Ovary (tissue), 7 donors: ENCODE measurements at regions not wholly inside any gene's neighbourhood (a gene's known extent, or its start where the extent isn't known, plus 50 kb on each side); places are given as distances from the start of the nearest gene placed in this dataset.

Experiments
- DNase-seq, 5 donors: peaks; one replicate each; pipeline ENCODE4 v3.0.0-alpha.2; 2019 to 2020
- H3K27ac ChIP-seq, 2 donors: fragments of 200-600 bp; one replicate each; pipeline versions ENCODE4 v1.5.1 to v1.8.0; 2019 to 2022
- H3K27me3 ChIP-seq: fragments of 200-600 bp; one replicate; pipeline ENCODE4 v1.8.0; 2022
- H3K36me3 ChIP-seq: fragments of 200-600 bp; sonication (generic); one replicate; pipeline ENCODE4 v1.5.1; 2019
- H3K4me1 ChIP-seq: one replicate; pipeline ENCODE4 v1.8.1; 2013; ENCODE audit warnings: mild to moderate bottlenecking, moderate library complexity; ENCODE audit not compliant: insufficient read depth
- H3K4me3 ChIP-seq: fragments of 200-600 bp; sonication (generic); one replicate; pipeline ENCODE4 v1.5.1; 2017
- H3K9me3 ChIP-seq, 2 donors: fragments of 200-600 bp in 1 of 2; sonication (generic) in 1 of 2; one replicate each; pipeline versions ENCODE4 v1.5.1 to v1.8.1; 2013 to 2019; ENCODE audit warnings: mild to moderate bottlenecking in 1 of 2, moderate library complexity in 1 of 2
- CTCF ChIP-seq, 3 donors: fragments of 450-650 bp in 2 of 3; fragments of 200-600 bp in 1 of 3; IDR thresholded peaks; one replicate each; pipeline versions ENCODE4 v1.5.1 to v1.8.0; 2016 to 2022; ENCODE audit warnings: antibody characterized with exemption in 3 of 3, mild to moderate bottlenecking in 1 of 3
- EP300 ChIP-seq: sonication (generic); formaldehyde crosslinking; IDR thresholded peaks from one replicate; pipeline ENCODE4 v1.6.1; 2017; ENCODE audit warnings: antibody characterized with exemption
- POLR2A ChIP-seq: fragments of 450-650 bp; IDR thresholded peaks from one replicate; pipeline ENCODE4 v1.6.1; 2017; ENCODE audit warnings: antibody characterized with exemption, mild to moderate bottlenecking, moderate library complexity
- WGBS, 3 donors: extraction: QIAGEN DNeasy Blood & Tissue Kit in 1 of 3; methylation state at CpG; one replicate each; pipeline versions ENCODE4 v1.1.5 to v1.1.7; 2013 to 2017; 5-methylcytosine and 5-hydroxymethylcytosine counted together
- intact Hi-C, 4 donors: fragments of 100-400 bp; cut with DNase I; formaldehyde crosslinking; loops; one replicate each; pipeline versions ENCODE4 v1.11.0 to v1.15.1; 2022 to 2023
- donor health status: DM: no; HTN: no; CAD: no; lungs with moderate emphysema.
- donor health status: DM: no; HTN: no; CAD: no.
- donor health status: Bipolar disorder and iron deficiency.
- donor health status: DM: no; HTN: no; CAD: no.
- donor health status: DM: yes; HTN: yes; CAD: no.

GRCh38 chr2:39506215-39506614 lies 69.1 kb upstream of the MAP4K3 start:
- Histone ChIP-seq H3K4me1 (peaks cover 8% of the 10 kb centered on the region), H3K9me3 (no peaks in the 10 kb centered on the region), H3K27me3 (no peaks in the 10 kb centered on the region), H3K27ac (no peak overlapping the region), H3K36me3 (no peaks in the 10 kb centered on the region), H3K4me3 (no peak overlapping the region)
- intact Hi-C loops = loop anchor here in 1 of 4 donors (10.0 kb wide), 1 partner anchor 131 kb away; no protein-coding TSS in a partner anchor
- TF ChIP-seq POLR2A = no peak
- 51 to 85% (median 57%) methylated on average over 2 of the region's 2 CpGs for WGBS, 3 donors
- DNase-seq = no peak

GRCh38 chr2:39508198-39508597 lies 71.1 kb upstream of the MAP4K3 start:
- no peaks in the 10 kb centered on the region for H3K9me3 ChIP-seq
- H3K4me1 ChIP-seq = peaks cover 13% of the 10 kb centered on the region
- intact Hi-C loops = loop anchor here in 1 of 4 donors (10.0 kb wide), 1 partner anchor 133 kb away; no protein-coding TSS in a partner anchor
- no peak for DNase-seq
- H3K27ac ChIP-seq = no peak overlapping the region
- no peak for TF ChIP-seq EP300
- no peak for TF ChIP-seq CTCF (IDR thresholded peaks at IDR 0.05)
- TF ChIP-seq POLR2A = no peak
- no peaks in the 10 kb centered on the region for H3K27me3 ChIP-seq
- 39 to 47% (median 43%) methylated on average over 4 of the region's 4 CpGs for WGBS, 3 donors
- H3K36me3 ChIP-seq = no peaks in the 10 kb centered on the region
- H3K4me3 ChIP-seq = no peak overlapping the region

GRCh38 chr2:39510140-39510539 lies 73.1 kb upstream of the MAP4K3 start:
- Histone ChIP-seq H3K4me1 (peaks cover 11% of the 10 kb centered on the region), H3K27ac (peak overlapping the region; percentile 26 to 69), H3K27me3 (no peaks in the 10 kb centered on the region), H3K4me3 (no peak overlapping the region), H3K36me3 (no peaks in the 10 kb centered on the region), H3K9me3 (no peaks in the 10 kb centered on the region)
- DNase-seq = no peak
- 13 to 19% (median 17%) methylated on average over 5 of the region's 5 CpGs for WGBS, 3 donors
- TF ChIP-seq POLR2A = no peak
- TF ChIP-seq CTCF (IDR thresholded peaks at IDR 0.05) = no peak
- no peak for TF ChIP-seq EP300
- intact Hi-C loops = loop anchor here in 2 of 4 donors (5.0 to 10.0 kb wide), 3 partner anchors 73 to 125 kb away; partner anchors contain the start of gene MAP4K3 (in 2 of the 2)

GRCh38 chr2:39511219-39511604 lies 74.1 kb upstream of the MAP4K3 start:
- Histone ChIP-seq H3K4me1 (peaks cover 10% of the 10 kb centered on the region), H3K36me3 (no peaks in the 10 kb centered on the region), H3K9me3 (no peaks in the 10 kb centered on the region), H3K27me3 (no peaks in the 10 kb centered on the region), H3K27ac (peak overlapping the region in 1 of 2 donors; percentile 69), H3K4me3 (no peak overlapping the region)
- no peak for TF ChIP-seq POLR2A
- no peak for TF ChIP-seq CTCF (IDR thresholded peaks at IDR 0.05)
- TF ChIP-seq EP300 = no peak
- peak; percentile 25 to 61 (median 49) for DNase-seq
- WGBS, 3 donors = 44 to 58% (median 49%) methylated on average over 4 of the region's 4 CpGs
- intact Hi-C loops = loop anchor here in 2 of 4 donors (5.0 to 10.0 kb wide), 3 partner anchors 74 to 126 kb away; partner anchors contain the start of gene MAP4K3 (in 2 of the 2)

GRCh38 chr2:39511605-39512433 lies 74.7 kb upstream of the MAP4K3 start:
- no peaks in the 10 kb centered on the region for H3K27me3 ChIP-seq
- H3K36me3 ChIP-seq = no peaks in the 10 kb centered on the region
- intact Hi-C loops = loop anchor here in 2 of 4 donors (5.0 to 10.0 kb wide), 3 partner anchors 75 to 127 kb away; partner anchors contain the start of gene MAP4K3 (in 2 of the 2)
- no peak for TF ChIP-seq CTCF (IDR thresholded peaks at IDR 0.05)
- TF ChIP-seq EP300 = no peak
- TF ChIP-seq POLR2A = no peak
- peaks cover 10% of the 10 kb centered on the region for H3K4me1 ChIP-seq
- no peaks in the 10 kb centered on the region for H3K9me3 ChIP-seq
- no peak overlapping the region for H3K4me3 ChIP-seq
- H3K27ac ChIP-seq = peak overlapping the region; percentile 14 to 69
- DNase-seq = no peak
- WGBS, 3 donors = 7 to 13% (median 8%) methylated on average over 3 of the region's 3 CpGs
